CD4-positive, alpha-beta memory T cell (primary cell): ENCODE measurements at regions not wholly inside any gene's neighbourhood (a gene's known extent, or its start where the extent isn't known, plus 50 kb on each side); places are given as distances from the start of the nearest gene placed in this dataset.

Source experiments
- CTCF ChIA-PET: fragments of 350-600 bp; sonication (Branson Sonifier 250); formaldehyde crosslinking; loops from one replicate; lab custom pipeline; 2021; ENCODE audit warnings: inconsistent platforms; ENCODE audit not compliant: partially characterized antibody; lab: Charles Lee
- POLR2A ChIA-PET: fragments of 350-600 bp; sonication (Branson Sonifier 250); formaldehyde crosslinking; loops from one replicate; lab custom pipeline; 2021; ENCODE audit not compliant: partially characterized antibody; lab: Charles Lee
- DNase-seq, 5 donors: peaks; one replicate each; pipeline versions ENCODE4 v3.0.0 to v3.0.0-alpha.2; 2020 to 2022; ENCODE audit warnings: mixed read lengths in 1 of 5
- H3K27ac ChIP-seq: one replicate; pipeline ENCODE4 v1.7.0; 2013; ENCODE audit warnings: low read depth, low read length
- H3K27me3 ChIP-seq: 2 replicates; pipeline ENCODE4 v1.7.0; 2013; ENCODE audit warnings: mild to moderate bottlenecking, low read length, moderate library complexity; ENCODE audit not compliant: insufficient read depth
- H3K36me3 ChIP-seq: 2 replicates; pipeline ENCODE4 v1.7.0; 2013; ENCODE audit warnings: mild to moderate bottlenecking, low read length, moderate library complexity; ENCODE audit not compliant: insufficient read depth
- H3K4me1 ChIP-seq: 2 replicates; pipeline ENCODE4 v1.7.0; 2013; ENCODE audit warnings: mild to moderate bottlenecking, low read length, moderate library complexity; ENCODE audit not compliant: insufficient read depth
- H3K4me3 ChIP-seq, 2 donors: one replicate each; pipeline ENCODE4 v1.7.0; 2013; ENCODE audit warnings: low read length in 2 of 2, mild to moderate bottlenecking in 1 of 2
- H3K9me3 ChIP-seq, 2 donors: one replicate each; pipeline ENCODE4 v1.7.0; 2013; ENCODE audit warnings: low read length in 2 of 2, control low read depth in 1 of 2; ENCODE audit not compliant: control insufficient read depth in 1 of 2
- H3K27ac Mint-ChIP-seq, 7 donors: one replicate each; pipeline ENCODE4 v1.8.0; 2020 to 2021; ENCODE audit warnings: mixed read lengths in 7 of 7, mild to moderate bottlenecking in 6 of 7, inconsistent platforms in 3 of 7, moderate library complexity in 3 of 7
- H3K27me3 Mint-ChIP-seq, 2 donors: one replicate each; pipeline ENCODE4 v1.8.0; 2020 to 2021; ENCODE audit warnings: mixed read lengths in 2 of 2
- H3K36me3 Mint-ChIP-seq, 2 donors: one replicate each; pipeline ENCODE4 v1.8.0; 2020 to 2021; ENCODE audit warnings: mixed read lengths in 2 of 2, inconsistent platforms in 1 of 2, mild to moderate bottlenecking in 1 of 2
- H3K4me1 Mint-ChIP-seq, 4 donors: one replicate each; pipeline ENCODE4 v1.8.0; 2020 to 2021; ENCODE audit warnings: mixed read lengths in 4 of 4, mild to moderate bottlenecking in 1 of 4
- H3K4me3 Mint-ChIP-seq, 8 donors: one replicate each; pipeline ENCODE4 v1.8.0; 2020 to 2021; ENCODE audit warnings: mixed read lengths in 8 of 8, mild to moderate bottlenecking in 7 of 8, moderate library complexity in 6 of 8, inconsistent platforms in 3 of 8
- H3K9me3 Mint-ChIP-seq, 8 donors: one replicate each; pipeline ENCODE4 v1.8.0; 2020 to 2021; ENCODE audit warnings: mixed read lengths in 8 of 8, mild to moderate bottlenecking in 5 of 8, inconsistent platforms in 3 of 8, moderate library complexity in 1 of 8
- intact Hi-C: fragments of 100-400 bp; cut with micrococcal nuclease; formaldehyde crosslinking; loops from one replicate; pipeline ENCODE4 v1.15.1; 2023

DNA sequence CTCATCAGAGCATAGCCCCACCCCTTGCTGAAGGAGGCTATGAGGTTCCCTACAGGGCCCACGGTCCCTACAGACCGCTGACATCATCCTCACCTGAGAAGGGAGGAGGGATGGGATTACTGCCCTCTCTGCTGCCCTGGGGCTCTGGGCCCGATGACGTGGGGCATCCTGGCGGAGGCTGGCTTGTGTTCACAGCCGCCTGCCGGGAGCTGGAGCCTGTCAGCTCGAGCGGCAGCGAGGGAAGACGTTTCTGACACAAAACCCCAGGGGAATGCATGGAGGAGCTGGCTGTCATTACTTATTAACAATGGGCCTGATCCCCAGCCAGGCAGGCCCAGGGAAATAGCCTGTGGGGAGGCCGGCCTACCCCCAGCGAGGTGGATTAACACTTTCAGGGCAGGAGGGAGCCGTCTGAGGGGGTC lies 106.6 kb upstream of the ATP6AP2 start:
- Mint-ChIP-seq H3K27me3 (peaks cover 0 to 2% of the 10 kb centered on the region in 2 donors), H3K27ac (no peak overlapping the region), H3K9me3 (no peaks in the 10 kb centered on the region), H3K4me3 (no peak overlapping the region), H3K4me1 (peaks cover 20 to 29% (median 24%) of the 10 kb centered on the region in 4 donors), H3K36me3 (no peaks in the 10 kb centered on the region)
- ChIA-PET POLR2A (no interaction called here), CTCF (no interaction called here)
- Histone ChIP-seq H3K9me3 (no peaks in the 10 kb centered on the region), H3K27me3 (no peaks in the 10 kb centered on the region), H3K4me1 (peaks cover 33% of the 10 kb centered on the region), H3K27ac (no peak overlapping the region), H3K4me3 (no peak overlapping the region), H3K36me3 (no peaks in the 10 kb centered on the region)
- intact Hi-C loops = no loop called here
- no peak for DNase-seq

DNA sequence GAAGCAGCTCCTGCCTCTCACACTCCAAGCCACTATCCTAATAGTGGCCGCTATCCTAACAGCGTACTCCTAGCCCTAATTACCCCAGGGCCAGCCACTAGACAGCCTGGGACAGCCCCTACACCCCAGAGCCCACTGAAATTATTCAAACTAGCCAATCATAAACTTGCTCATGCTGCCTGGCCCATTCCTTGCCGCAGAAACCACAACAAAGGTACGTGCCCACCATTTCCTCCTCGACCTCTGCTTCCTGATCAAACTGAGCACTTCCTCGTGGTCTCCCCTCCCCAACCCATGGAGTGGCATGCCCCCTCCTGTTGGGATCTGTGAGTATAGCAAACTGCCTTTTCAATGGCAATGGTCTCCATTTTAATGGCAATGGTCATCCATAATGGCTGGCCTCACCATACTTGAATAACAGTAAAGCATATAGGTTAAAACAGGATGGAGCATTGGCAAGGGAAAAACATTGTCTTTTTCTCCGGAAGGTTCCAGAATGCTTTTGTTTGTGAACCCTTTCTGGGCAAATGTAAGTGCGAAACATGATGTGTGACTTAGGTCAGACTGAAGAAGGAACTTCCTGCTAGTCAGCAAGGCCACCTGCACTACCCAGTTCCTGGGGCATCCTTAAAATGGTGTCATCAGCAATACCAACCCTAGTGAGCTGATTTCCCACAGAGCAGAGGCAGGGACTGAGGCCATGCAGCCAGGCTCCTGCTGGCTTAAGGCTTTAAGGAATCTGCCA lies 107.1 kb upstream of the ATP6AP2 start:
- no peaks in the 10 kb centered on the region for H3K9me3 ChIP-seq
- intact Hi-C loops = no loop called here
- no peak overlapping the region for H3K4me3 Mint-ChIP-seq
- H3K27ac Mint-ChIP-seq = peak overlapping the region in 3 of 7 donors; percentile 46 to 72 (median 64)
- CTCF ChIA-PET = no interaction called here
- peaks cover 0 to 2% of the 10 kb centered on the region in 2 donors for H3K27me3 Mint-ChIP-seq
- no peak overlapping the region for H3K4me3 ChIP-seq
- DNase-seq = no peak
- no peaks in the 10 kb centered on the region for H3K36me3 ChIP-seq
- H3K4me1 Mint-ChIP-seq = peaks cover 20 to 29% (median 24%) of the 10 kb centered on the region in 4 donors
- POLR2A ChIA-PET = no interaction called here
- H3K9me3 Mint-ChIP-seq = no peaks in the 10 kb centered on the region
- no peaks in the 10 kb centered on the region for H3K27me3 ChIP-seq
- H3K36me3 Mint-ChIP-seq = no peaks in the 10 kb centered on the region
- H3K27ac ChIP-seq = no peak overlapping the region
- H3K4me1 ChIP-seq = peaks cover 33% of the 10 kb centered on the region

DNA sequence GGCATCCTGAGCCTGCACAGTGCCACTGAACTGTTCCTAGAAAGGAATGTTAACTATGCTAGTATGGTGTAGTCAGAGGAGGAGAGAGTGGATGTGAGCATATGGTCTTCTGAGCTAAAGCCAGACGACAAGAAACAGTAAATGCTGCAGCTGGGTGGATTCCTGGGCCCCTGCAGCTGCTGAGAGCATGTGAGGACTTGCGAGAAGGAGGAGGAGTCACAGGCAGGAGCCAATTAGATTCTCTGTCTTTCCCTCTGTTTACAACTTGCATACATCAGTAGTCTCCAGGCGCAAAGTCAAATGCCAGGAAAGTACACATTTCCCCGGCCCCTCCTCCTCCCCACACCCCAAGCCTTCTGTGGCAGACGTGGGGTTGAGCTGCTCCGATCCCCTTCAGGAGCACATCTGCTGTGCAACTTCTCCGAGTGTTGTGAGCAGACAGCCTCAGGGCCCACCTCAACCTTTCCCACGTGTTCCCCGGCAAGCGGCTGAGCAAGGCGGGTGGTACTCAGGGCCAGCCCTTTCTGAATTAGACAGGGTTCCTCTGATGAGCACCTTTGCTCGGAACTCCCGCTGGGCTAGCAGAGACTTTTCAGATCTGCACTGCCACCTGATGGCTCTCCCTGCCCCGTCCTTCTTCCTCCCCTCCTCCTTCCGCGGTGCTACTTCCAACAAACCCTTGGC lies 108.7 kb upstream of the ATP6AP2 start:
- H3K27ac Mint-ChIP-seq = peak overlapping the region in 2 of 7 donors; percentile 36 to 84
- ChIA-PET POLR2A (no interaction called here), CTCF (interaction anchor here (0.8 kb wide), 1 partner anchor 741 kb away, joined by 3 read pairs; no protein-coding TSS in a partner anchor)
- intact Hi-C loops = no loop called here
- H3K27ac ChIP-seq = no peak overlapping the region
- H3K4me3 ChIP-seq = no peak overlapping the region
- H3K4me3 Mint-ChIP-seq = peak overlapping the region in 7 of 8 donors; percentile 8 to 77 (median 70)
- H3K27me3 Mint-ChIP-seq = peaks cover 0 to 2% of the 10 kb centered on the region in 2 donors
- H3K27me3 ChIP-seq = no peaks in the 10 kb centered on the region
- no peaks in the 10 kb centered on the region for H3K36me3 ChIP-seq
- no peaks in the 10 kb centered on the region for H3K9me3 ChIP-seq
- no peaks in the 10 kb centered on the region for H3K36me3 Mint-ChIP-seq
- peak in 2 of 5 donors; percentile 10 to 15 for DNase-seq
- H3K4me1 ChIP-seq = peaks cover 33% of the 10 kb centered on the region
- H3K9me3 Mint-ChIP-seq = no peaks in the 10 kb centered on the region
- H3K4me1 Mint-ChIP-seq = peaks cover 17 to 32% (median 26%) of the 10 kb centered on the region in 4 donors

DNA sequence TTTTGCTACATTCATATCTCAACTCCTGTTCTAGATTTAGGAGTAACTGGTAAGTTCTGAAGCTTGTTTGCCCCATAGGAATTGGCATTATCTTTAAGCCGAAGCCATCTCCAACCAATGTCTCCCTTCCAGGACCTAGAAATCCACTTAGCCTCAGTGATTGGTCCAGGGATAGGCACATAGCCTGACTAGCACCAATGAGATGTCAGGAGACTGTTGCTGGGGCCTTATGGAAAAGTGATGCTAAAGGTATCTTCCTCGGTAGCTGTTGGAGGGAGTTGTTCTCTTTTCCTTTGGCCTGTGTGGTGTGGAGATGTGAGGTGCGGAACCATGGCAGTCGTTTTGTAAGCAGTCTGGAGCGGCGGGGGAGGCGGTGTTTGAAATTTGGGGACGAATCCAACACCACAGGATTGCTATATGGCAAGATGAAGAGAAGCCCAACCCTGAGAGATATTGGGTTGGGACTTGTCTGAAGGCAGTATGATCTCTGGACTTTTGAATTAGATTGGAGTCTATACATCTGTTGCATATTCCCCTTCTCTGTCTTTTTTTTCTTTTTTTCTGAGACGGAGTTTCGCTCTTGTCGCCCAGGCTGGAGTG lies 109.8 kb upstream of the ATP6AP2 start:
- Mint-ChIP-seq H3K9me3 (peaks cover 0 to 2% (median 0%) of the 10 kb centered on the region in 8 donors), H3K27me3 (peaks cover 0 to 2% of the 10 kb centered on the region in 2 donors), H3K4me1 (peaks cover 13 to 30% (median 20%) of the 10 kb centered on the region in 4 donors), H3K36me3 (no peaks in the 10 kb centered on the region), H3K4me3 (no peak overlapping the region), H3K27ac (no peak overlapping the region)
- H3K9me3 ChIP-seq = no peaks in the 10 kb centered on the region
- POLR2A ChIA-PET = no interaction called here
- H3K27ac ChIP-seq = no peak overlapping the region
- intact Hi-C loops = no loop called here
- no peaks in the 10 kb centered on the region for H3K27me3 ChIP-seq
- no peaks in the 10 kb centered on the region for H3K36me3 ChIP-seq
- H3K4me1 ChIP-seq = peaks cover 28% of the 10 kb centered on the region
- DNase-seq = no peak
- H3K4me3 ChIP-seq = no peak overlapping the region
- CTCF ChIA-PET = no interaction called here

DNA sequence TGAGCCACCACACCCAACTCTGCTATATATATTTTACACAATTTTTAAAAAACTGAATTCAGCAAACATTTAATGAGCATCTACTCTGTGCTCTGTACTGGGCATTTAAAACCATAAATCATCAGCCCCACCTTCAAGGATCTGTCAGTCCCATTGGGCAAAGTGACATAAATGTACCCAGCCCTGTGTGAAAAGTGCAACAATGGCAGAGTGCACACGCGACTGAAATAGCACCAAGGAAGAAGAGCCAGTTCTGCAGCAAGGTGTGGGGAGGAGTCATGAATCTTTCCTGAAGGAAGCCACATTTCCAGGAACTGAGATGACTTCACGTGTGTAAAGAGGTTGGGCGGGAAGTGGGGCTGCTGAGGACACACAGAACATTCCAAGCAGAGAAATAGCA lies 111.5 kb upstream of the ATP6AP2 start:
- no peaks in the 10 kb centered on the region for H3K9me3 ChIP-seq
- peaks cover 0 to 2% (median 0%) of the 10 kb centered on the region in 8 donors for H3K9me3 Mint-ChIP-seq
- H3K36me3 ChIP-seq = no peaks in the 10 kb centered on the region
- no peak overlapping the region for H3K27ac ChIP-seq
- DNase-seq = no peak
- peaks cover 34% of the 10 kb centered on the region for H3K4me1 ChIP-seq
- no peak overlapping the region for H3K4me3 ChIP-seq
- intact Hi-C loops = loop anchor here (2.0 to 10.0 kb wide), 2 partner anchors 655 to 1715 kb away; no protein-coding TSS in a partner anchor
- peaks cover 0 to 2% of the 10 kb centered on the region in 2 donors for H3K27me3 Mint-ChIP-seq
- peaks cover 20 to 40% (median 29%) of the 10 kb centered on the region in 4 donors for H3K4me1 Mint-ChIP-seq
- H3K4me3 Mint-ChIP-seq = no peak overlapping the region
- ChIA-PET CTCF (interaction anchor here (2.4 kb wide), 1 partner anchor 738 kb away, joined by 11 read pairs; no protein-coding TSS in a partner anchor), POLR2A (no interaction called here)
- H3K27ac Mint-ChIP-seq = no peak overlapping the region
- H3K36me3 Mint-ChIP-seq = no peaks in the 10 kb centered on the region
- H3K27me3 ChIP-seq = no peaks in the 10 kb centered on the region

DNA sequence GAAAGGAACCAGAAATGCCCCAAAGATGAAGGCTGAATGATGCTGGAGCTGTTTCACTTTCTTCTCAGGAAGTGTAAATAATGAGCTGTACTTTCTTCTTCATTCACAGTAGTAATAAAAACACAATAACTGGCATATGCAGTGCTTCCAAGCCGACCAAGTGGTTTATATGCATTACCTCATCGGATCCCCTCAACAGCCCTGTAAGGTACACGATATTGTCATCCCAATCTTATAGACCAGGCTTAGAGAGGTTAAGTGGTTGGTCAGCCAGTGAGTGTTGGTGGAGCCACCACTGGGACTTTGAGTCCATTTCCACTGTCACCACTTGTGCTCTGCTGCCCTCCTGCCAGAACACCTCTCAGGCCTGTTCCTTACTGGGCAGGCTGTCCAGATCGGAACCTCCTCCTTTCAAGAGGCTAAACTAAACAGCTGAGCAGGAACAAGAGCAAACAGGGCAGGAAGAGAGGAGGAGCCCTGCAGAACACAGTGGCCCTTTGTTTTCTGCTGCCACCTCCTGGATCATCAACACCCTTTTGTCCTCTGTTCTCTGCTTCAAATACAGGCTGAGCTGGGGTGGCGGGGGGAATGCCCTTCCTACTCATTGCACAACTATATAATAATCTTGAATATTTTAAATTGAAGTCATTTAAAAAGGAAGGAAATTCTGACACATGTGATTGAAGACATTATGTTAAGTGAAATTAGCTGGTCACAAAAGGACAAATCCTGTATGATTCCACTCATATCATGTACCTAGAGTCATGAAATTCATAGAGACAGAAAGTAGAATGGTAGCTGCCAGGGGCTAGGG lies 112.5 kb upstream of the ATP6AP2 start:
- Mint-ChIP-seq H3K4me3 (peak overlapping the region in 2 of 8 donors; percentile 15 to 45), H3K36me3 (no peaks in the 10 kb centered on the region), H3K27ac (peak overlapping the region in 2 of 7 donors; percentile 25 to 65), H3K9me3 (peaks cover 0 to 2% (median 0%) of the 10 kb centered on the region in 8 donors), H3K27me3 (peaks cover 0 to 2% of the 10 kb centered on the region in 2 donors), H3K4me1 (peaks cover 16 to 34% (median 24%) of the 10 kb centered on the region in 4 donors)
- H3K36me3 ChIP-seq = no peaks in the 10 kb centered on the region
- DNase-seq = peak in 4 of 5 donors; percentile 21 to 37 (median 23)
- H3K27ac ChIP-seq = no peak overlapping the region
- H3K27me3 ChIP-seq = no peaks in the 10 kb centered on the region
- ChIA-PET CTCF (interaction anchor here (1.0 to 2.4 kb wide), 3 partner anchors 190 to 816 kb away, joined by 3 to 11 read pairs (median 3); no protein-coding TSS in a partner anchor), POLR2A (interaction anchor here (0.8 to 1.1 kb wide), 2 partner anchors 8 to 297 kb away, joined by 3 read pairs; no protein-coding TSS in a partner anchor)
- no peak overlapping the region for H3K4me3 ChIP-seq
- no peaks in the 10 kb centered on the region for H3K9me3 ChIP-seq
- H3K4me1 ChIP-seq = peaks cover 26% of the 10 kb centered on the region
- intact Hi-C loops = loop anchor here (2.0 to 10.0 kb wide), 2 partner anchors 653 to 1713 kb away; no protein-coding TSS in a partner anchor
